HG02623 (cell line): ENCODE measurements at regions not wholly inside any gene's neighbourhood (a gene's known extent, or its start where the extent isn't known, plus 50 kb on each side); places are given as distances from the start of the nearest gene placed in this dataset.

ENCODE experiments used
- ATAC-seq: cut with Tn5 transposase; IDR thresholded peaks from one replicate; pipeline ENCODE4 v1.9.1; 2021; ENCODE audit warnings: moderate library complexity; ENCODE audit not compliant: unreplicated experiment

DNA sequence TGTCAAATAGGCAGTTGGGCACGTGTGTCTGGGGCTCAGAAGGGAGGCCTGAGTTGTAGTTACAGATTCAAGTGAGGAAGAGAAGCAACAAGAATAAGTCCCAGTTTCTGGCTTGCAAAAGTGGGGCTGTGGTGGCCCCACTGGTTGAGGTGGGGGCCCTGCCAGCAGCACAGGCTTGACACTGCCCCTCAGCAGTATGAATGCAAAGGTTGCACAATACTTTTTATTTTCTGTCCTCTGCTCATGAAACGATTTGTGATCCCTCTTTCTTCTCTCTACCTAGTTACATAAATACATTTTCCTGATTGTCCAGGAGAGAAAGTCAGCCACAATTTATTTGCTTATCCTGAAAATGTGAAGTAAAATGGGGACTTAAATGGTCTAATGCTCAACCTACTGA lies 577.8 kb downstream of the AACS start:
- ATAC-seq: no peak

- no peak for ATAC-seq
These were observed 580.5 kb downstream of the AACS start for GRCh38 chr12:125645724-125646123.

- ATAC-seq: no peak
These were observed 585.4 kb downstream of the AACS start for GRCh38 chr12:125650587-125650986.

- ATAC-seq: no peak
These were observed 586.4 kb downstream of the AACS start for GRCh38 chr12:125651625-125652024.

DNA sequence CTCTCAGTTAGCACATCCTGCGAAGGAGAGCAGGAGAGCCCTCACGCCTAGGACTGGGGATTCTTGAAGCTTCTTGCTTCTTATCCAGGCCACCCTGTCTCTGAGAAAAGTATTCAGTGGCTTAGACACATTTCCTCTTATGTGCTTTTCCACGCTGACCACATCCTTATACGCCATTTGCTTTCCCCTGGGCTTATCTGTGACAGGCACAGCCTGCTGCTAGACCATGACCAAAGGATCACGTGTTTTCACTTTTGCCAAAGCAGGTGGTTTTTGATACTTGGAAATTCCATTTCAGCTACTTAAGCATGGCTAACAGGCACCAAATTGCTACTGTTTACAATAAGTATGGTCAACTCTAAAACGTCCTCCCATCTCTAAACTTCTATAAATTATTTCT lies 587.4 kb downstream of the AACS start:
- no peak for ATAC-seq

GRCh38 chr12:125657681-125658080 lies 592.4 kb downstream of the AACS start:
- no peak for ATAC-seq

GRCh38 chr12:125674554-125675338 lies 609.5 kb downstream of the AACS start:
- no peak for ATAC-seq

DNA sequence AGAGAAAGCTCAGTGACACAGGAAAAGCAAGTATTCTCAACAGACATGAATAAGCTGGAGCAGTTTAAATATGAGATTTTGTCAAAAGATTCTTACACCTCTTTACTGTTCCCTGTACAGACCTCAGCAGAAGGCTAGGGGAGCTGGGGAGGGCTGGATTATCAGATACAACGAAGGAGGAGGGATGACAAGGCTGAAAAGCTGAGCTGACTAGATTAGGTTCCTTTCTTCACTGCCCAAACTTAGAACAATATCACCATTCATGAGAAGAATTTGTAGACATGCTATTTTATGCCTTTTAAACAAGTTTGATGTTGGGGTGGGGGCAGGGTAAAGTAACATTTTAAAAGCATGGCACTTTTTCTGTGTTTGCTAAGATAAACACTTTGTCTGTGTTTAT lies 611.1 kb downstream of the AACS start:
- ATAC-seq: no peak

- ATAC-seq: no peak
These were observed 612.6 kb downstream of the AACS start for GRCh38 chr12:125677829-125678228.

- ATAC-seq: no peak
These were observed 613.4 kb downstream of the AACS start for GRCh38 chr12:125678589-125678993.

DNA sequence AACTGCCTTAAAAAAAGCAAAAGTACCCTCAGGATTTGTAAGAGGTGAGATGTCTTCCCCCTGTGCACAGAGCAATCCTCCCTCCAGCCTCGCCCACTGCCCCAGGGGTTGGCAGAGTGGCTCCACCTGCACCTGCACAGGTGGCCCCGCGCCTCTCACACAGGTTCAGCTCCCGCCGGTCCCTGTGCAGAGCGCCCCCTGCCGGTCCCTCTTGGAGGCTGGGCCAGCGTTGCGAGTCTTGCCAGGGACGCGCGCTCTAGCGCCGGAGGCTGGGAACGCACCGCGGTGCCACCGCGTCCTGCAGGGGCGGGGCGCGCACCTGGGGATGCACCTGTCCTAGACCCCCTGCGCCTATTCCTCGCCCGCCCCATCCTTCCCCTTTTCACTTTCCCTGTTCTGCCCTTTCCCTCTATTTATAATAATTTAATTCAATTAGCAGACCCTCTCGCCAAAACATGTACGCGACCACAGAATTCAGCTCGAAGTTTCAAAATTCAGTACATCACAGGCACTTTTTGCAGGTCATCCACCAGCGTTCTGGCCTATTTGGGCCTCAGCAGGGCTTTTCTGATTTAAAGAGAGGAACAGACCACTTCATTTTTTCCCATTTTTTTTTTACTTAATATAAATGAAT lies 618.6 kb downstream of the AACS start:
- peak; percentile 72 for ATAC-seq

DNA sequence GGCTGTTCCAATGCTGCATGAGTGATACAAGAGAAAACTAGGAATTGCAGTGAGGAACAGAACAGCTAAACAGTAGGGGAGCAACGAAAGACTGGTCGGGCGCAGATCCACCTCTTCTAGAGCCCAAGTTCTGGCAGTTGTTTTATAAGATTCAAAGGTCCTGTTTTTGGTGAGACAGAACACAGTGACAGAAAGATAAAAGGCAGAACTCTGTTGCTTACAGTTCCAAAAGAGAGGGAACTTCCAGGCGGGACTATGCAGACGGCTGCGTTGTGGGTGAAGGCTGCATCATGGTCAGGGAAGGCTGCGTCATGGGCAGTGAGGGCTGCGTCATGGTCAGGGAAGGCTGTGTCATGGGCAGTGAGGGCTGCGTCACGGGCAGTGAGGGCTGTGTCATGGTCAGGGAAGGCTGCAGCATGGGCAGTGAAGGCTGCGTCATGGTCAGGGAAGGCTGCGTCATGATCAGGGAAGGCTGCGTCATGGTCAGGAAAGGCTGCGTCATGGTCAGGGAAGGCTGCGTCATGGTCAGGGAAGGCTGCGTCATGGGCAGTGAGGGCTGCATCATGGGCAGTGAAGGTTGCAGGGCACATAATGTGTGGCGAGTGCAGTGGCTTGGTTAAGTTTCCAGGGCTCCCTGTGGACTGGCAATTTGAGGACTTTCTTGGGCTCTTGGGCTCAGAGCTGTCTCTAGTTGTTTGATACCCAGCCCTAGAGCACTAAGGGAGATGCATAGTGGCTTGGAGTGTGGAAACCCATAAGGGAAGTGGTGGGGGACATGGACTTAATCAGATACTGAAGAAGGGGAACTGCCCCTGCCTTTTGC lies 619.9 kb downstream of the AACS start:
- ATAC-seq: no peak

- ATAC-seq: no peak
These were observed 620.7 kb downstream of the AACS start for GRCh38 chr12:125685915-125686314.

GRCh38 chr12:125687403-125687802 lies 622.2 kb downstream of the AACS start:
- ATAC-seq: no peak

- no peak for ATAC-seq
These were observed 622.6 kb downstream of the AACS start for GRCh38 chr12:125687820-125688219.

DNA sequence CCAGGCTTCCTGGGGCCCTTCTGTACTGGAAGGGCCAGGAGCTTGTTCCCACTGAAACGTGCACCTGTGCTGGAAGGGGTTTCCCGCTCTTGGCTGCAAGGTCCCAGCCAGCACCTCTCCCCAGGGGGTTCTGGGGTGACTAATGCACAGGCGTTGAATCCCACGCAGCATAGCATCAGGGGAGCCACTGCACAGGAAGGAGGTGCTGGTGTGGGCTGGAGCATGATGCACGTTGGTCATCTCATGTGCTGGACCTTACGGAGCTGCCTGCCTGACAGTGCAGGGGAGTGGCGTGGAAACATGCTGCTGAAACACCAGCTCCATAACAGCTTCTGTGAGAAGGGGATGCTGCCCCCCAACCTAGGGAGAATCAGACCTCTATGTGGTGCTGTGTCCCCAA lies 623.0 kb downstream of the AACS start:
- no peak for ATAC-seq

DNA sequence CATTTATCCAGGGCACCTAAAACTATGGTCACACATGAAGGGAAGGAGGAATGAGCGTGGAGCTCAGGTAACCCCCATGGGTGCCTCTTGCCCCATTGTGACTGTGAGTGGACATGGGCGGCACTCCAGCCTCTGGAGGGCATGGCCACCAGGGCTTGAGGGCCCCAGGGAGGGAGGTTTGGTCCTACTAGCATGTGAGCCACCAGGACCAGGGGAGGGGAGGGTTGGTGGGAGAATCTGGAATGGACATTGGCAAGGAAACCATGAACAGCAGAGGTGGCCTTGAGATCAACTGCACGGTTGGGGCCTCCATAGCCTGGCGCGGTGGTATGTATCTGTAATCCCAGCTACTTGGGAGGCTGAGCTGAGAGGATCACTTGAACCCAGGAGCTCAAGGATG lies 623.6 kb downstream of the AACS start:
- no peak for ATAC-seq

GRCh38 chr12:125689576-125690410 lies 624.6 kb downstream of the AACS start:
- ATAC-seq: no peak

- no peak for ATAC-seq
These were observed 625.6 kb downstream of the AACS start for GRCh38 chr12:125690841-125691240.

DNA sequence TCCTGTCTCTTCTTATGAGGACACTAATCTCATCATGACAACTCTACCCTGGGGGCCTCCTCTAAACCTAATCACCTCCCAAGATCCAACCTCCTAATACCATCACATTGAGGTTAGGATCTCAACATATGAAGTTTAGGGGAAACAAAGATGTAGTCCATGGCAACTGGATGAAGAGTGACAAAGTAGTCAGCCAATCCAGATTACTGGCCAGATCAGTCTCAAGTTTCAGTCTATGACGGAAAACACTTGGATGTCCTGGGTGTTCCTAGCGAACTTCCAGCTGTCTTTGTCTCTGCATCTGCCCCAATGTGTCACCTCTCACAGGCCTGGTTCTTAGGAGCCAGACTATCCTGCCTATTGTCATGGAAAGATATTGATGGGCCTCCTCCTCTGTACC lies 630.8 kb downstream of the AACS start:
- ATAC-seq: no peak

DNA sequence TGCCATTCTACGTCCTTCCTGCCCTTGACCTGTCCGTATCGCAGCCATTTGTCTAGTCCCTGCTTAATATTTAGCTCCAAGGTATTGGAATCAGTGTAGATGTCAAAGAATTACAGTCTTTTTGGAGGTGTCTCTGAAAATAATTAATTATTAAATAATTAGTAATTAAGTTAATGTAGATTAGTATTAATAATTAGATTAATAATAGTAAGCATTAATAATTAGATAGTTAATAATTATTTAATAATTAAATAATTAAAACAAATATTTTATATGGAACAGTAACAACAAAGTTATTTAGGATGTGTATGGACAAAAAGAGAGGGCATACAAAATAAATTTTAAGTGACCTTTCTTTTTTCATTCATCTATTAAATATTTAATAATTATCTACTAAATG lies 639.6 kb downstream of the AACS start:
- ATAC-seq: no peak
